Right ventricle myocardium superior (tissue), 1 donor: ENCODE measurements at regions not wholly inside any gene's neighbourhood (a gene's known extent, or its start where the extent isn't known, plus 50 kb on each side); places are given as distances from the start of the nearest gene placed in this dataset.
"Not testable (repeated sequence)": the region's sequence is repeated elsewhere in the genome, so short reads cannot be mapped to it uniquely, and the experiment has no call there.

Source experiments
- ATAC-seq: fragments of 200-7000 bp; cut with Tn5 transposase; one replicate; pipeline ENCODE4 v1.9.1; 2020; ENCODE audit warnings: mild to moderate bottlenecking; ENCODE audit not compliant: poor library complexity
- DNase-seq: peaks from one replicate; pipeline ENCODE4 v3.0.0-alpha.2; 2020
- intact Hi-C: fragments of 100-400 bp; cut with DNase I; formaldehyde crosslinking; loops from one replicate; pipeline ENCODE4 v1.11.2; 2022
- donor health status: DM: no; HTN: yes; CAD: no; lungs with severe emphysema.

DNA sequence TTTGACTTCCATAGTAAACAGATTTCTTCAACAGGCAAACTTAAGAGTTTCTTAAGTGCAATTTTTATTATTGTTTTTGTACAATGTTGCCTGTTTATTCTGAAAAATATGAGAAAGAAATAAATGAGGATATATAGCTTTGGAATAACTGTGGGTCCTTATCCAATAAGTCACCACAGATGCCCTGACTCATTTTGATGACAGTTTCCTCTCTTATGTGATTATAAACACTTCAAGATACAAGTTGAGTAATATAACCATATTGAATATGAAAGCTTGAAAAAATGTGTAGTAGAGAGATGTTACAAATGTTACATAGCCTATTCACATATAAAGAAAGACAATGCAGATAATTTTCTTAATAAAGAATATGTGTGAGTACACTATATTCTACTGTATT, 931.6 kb downstream of the RAPGEF2 start:
- ATAC-seq = no peak
- intact Hi-C loops = no loop called here
- DNase-seq = no peak

DNA sequence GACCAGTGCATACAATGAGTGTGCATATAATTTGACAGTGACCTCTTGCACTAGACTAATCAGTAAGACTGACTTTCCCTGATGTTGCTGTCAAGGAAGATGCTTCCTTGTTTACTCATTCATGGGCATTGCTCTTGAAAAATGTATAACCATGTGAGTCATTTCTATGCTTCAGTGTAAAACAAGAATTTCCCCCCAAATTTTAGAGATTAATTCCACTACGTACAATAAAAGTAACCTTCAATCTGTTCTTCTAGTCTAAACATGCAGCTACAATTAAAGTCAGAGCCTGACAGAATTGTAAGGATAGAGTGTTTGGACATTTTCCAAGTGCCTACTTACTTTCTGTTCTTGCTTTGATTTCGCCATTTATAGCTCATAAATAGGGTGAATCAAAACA, 935.7 kb downstream of the RAPGEF2 start:
- ATAC-seq = no peak
- intact Hi-C loops = no loop called here
- DNase-seq = no peak

DNA sequence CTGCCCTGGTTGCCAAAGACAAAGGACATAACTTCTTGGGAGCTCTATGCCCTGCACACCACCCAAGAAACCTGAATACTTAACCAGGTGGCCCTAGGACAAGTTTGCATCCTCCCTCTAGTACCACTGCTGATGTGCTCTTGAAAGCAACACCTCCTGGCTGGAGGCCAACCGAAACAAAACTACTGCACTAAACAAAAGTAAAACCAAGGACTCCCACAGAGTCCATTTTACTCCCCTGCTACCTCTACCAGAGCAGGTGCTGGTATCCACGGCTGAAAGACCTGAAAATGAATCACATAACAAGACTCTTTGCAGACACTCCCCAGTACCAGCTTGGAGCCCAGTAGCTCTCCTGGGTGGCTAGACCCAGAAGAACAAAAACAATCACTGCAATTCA, 941.8 kb downstream of the RAPGEF2 start:
- ATAC-seq (no peak), DNase-seq (no peak)
- intact Hi-C loops = no loop called here

DNA sequence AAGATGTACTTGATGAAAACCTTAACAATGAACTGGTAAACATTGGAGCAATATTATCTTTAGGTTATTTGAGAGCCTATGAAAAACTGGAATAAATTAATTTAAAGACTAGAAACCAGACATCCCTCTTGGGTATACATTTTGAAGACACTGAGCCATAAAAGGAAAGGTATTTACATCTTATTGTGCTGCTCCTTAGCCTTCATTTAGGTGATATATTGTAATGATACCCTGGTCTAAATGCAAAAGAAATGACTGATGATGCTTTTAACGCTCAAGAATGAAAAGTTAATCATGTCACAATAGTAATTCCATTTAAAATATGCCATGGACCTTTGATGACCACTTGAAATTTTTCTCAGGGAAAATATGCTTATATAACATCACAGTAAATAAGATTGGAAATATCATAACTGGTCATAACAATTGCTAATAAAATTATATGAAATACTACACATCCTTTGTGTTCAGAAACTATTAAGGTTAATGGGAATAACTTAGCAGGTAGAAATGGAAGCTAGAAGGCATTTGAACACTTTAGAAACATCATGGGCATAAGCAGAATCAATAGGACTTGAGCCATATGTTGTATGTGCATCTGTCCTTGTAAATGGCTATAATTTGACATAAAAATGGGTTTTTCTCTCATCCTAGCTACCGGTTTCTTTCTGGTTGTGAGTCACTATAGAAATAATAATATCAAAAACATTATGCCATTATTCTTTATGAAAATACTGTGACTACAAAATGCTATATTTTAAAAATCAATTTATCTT, 979.7 kb downstream of the RAPGEF2 start:
- intact Hi-C loops = no loop called here
- no peak for DNase-seq
- no peak for ATAC-seq

DNA sequence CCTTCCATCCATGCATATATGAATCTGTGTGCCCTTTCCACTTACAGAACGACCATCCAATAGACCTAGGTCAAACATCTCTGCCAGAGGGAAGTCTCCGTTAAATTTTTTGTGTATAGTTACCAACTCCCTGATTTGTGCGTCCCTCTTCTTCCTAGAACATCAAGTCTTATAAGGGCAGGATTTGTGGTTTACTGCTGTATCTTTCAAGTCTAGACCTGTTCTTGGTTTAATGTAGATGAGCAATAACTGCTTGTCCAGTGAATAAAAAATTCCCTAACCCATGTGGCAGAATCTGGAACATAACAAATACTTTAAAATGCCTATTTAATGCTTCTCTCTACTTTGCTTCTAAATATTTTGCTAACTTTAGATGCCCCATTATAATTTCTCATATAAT, 988.8 kb downstream of the RAPGEF2 start:
- ATAC-seq (no peak), DNase-seq (no peak)
- intact Hi-C loops = no loop called here

DNA sequence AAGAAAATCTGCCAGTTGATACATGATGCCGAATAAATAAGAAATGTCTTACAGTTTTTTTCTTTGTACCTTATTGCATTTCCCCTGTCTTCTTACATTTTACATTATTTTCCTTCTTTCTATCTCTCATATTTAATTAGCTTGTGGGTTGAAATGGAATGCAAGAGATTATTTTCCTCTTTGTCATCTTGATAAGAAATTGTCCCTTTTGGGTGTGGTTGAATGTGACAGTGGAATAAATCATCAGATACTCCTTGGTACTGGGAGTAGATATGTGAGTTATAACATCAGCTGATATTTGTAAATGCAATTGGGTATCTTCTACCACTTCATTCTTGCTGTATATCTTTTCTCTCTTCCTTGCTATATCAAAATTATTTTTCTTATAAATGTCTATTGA, 997.4 kb downstream of the RAPGEF2 start:
- no peak for DNase-seq
- no peak for ATAC-seq
- intact Hi-C loops = no loop called here

DNA sequence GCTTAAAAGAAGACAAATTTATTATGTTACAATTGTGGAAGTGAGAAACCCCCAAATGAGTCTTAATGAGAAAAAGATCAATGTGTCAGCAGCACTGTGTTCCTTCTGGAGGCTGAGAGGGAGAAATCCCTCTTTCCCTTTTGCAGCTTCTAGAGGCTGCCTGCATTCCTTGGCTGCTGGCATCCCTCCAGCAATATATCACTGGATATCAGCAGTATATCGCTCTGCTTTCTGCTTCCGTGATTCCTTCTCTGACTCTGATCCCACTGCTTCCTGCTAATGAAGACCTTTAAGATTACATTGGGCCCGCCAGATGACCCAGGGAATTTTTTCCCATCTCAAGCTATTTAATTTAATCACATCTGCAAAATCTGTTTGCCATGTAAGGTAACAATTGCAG, 1008.0 kb downstream of the RAPGEF2 start:
- intact Hi-C loops = no loop called here
- no peak for DNase-seq
- no peak for ATAC-seq

DNA sequence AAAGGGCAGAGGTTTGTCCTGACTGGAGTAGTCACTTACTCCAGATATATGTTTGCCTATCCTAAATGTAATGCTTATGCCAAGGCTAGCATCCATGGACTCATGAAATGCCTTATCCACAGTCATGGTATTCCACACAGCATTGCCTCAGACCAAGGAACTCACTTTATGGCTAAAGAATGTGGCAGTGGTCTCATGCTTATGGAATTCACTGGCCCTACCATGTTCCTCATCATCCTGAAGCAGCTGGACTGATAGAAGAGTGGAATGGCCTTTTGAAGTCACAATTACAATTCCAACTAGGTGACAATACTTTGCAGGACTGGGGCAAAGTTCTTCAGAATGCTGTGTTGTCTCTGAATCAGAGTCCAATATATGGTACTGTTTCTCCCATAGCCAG, 1014.8 kb downstream of the RAPGEF2 start:
- intact Hi-C loops = no loop called here
- DNase-seq (no peak), ATAC-seq (no peak)

DNA sequence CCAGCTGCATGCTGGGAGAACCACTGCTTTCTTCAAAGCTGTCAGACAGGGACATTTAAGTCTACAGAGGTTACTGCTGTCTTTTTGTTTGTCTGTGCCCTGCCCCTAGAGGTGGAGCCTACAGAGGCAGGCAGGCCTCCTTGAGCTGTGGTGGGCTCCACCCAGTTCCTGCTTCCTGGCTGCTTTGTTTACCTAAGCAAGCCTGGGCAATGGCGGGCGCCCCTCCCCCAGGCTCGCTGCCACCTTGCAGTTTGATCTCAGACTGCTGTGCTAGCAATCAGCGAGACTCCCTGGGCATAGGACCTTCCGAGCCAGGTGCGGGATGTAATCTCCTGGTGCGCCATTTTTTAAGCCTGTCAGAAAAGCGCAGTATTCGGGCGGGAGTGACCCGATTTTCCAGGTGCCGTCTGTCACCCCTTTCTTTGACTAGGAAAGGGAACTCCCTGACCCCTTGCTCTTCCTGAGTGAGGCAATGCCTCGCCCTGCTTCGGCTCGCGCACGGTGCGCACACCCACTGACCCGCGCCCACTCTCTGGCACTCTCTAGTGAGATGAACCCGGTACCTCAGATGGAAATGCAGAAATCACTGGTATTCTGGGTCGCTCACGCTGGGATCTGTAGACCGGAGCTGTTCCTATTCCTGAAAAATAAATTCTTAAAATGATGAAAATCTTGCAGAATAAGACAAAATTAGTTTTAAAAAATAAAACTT, 1022.9 kb downstream of the RAPGEF2 start:
- intact Hi-C loops, DNase-seq, ATAC-seq: not testable (repeated sequence)

DNA sequence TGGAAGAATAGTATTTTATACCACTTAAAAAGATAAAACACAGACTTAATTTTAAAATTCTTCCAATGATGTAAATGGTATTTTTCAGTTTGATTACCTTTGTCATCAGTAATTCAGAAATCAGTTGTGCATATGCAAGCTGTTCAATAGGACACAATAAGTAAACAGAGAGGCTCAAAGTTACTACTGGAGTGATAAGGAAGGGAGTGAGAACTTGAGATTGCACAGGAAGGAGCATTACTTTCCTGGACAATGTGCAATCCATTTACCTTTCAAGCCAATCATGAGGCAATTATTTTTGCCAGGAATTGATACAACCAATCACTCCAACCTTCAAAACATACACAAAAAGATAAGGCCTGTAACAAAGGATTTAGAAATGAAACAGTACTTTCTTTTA, 1024.3 kb downstream of the RAPGEF2 start:
- DNase-seq = no peak
- intact Hi-C loops = no loop called here
- ATAC-seq = no peak

DNA sequence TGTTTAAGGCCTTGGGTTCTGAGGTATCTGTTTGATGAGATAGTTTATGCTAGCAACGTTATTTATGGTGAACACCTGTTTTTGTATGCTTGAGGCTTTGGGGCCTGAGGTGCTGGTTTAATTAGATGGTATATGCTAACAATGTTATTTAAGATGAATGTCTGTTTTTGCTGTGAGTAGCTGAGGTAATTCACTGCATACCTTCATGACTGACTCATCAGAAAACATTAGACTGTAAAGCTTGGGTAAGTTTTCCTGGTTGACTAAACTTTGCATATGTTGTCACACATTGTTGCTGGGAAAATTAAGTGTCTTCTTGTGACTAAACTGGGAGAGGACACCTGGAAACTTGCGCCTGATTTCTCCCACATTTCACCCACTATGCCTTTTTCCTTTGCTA, 1026.6 kb downstream of the RAPGEF2 start:
- no peak for DNase-seq
- intact Hi-C loops = no loop called here
- no peak for ATAC-seq

DNA sequence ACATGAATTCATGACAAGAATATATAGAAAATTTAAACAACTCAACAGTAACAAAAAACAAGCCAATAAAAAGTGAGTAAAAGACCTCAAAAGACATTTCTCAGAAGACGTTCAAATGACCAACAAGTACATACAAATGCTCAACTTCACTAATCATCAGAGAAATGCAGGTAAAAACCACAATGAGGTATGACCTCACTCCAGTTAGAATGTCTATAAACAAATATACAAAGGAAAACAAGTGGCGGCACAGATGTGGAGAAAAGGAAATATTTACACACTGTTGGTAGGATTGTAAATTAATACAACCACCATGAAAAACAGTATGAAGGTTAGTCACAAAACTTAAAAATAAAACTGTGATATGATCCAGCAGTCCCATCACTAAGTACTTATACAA, 1033.1 kb downstream of the RAPGEF2 start:
- DNase-seq = no peak
- no peak for ATAC-seq
- intact Hi-C loops = no loop called here

DNA sequence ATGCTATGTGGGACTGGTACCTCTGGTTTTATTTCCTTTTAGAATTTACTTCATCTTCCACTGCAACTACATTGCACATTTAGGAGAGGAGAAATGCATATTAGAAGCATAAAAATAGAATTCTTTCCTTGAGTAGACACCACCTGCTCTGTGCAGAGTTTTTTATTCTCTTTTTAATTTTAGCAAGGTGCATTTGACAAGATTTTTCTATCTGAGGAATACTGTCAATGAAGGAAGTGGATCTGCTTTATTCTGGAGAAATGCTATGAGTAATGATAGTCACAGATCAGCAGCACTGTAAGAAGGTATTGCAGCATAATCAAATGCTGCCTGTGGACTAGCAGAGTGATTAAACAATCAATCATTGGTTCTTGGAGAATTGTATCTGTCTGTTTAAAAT, 1038.3 kb downstream of the RAPGEF2 start:
- ATAC-seq = no peak
- DNase-seq = no peak
- intact Hi-C loops = no loop called here

DNA sequence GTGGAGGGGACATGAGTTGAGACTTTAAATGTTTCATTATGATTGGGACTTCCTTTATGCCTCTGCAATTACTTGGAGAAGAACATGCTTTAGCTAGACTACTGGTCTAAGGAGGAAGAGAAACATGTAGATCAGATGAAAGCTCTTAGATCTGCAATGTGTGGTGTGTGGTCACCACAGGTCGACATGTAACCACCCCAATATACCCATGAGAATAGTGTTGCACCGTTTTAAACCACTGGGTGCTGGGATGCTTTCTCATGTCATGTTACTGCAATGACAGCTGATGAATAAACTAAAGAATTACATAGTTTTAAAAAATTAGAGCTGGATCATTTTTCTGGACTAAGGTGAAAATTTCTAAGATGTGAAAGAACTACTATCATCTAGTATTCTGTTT, 1039.7 kb downstream of the RAPGEF2 start:
- DNase-seq (no peak), ATAC-seq (no peak)
- intact Hi-C loops = no loop called here

DNA sequence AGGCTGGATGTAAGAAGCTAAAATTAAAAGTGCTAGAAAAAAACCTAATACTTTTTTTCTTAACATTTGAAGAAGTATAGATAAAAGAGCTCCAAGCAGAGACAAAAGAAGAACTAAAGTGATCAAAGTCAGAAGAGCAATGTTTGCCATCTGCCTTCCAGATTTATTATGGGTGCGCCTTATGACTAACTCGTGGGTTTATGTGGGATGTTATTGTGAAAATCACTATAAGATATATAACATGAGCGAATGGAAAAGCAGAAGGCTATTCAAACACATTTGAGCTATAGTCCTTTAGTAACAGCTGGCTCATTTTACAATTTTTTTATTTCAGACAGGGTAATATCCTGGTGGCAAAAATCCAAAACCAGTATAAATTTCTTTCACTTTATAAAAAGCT, 1040.7 kb downstream of the RAPGEF2 start:
- DNase-seq = no peak
- ATAC-seq = no peak
- intact Hi-C loops = no loop called here

DNA sequence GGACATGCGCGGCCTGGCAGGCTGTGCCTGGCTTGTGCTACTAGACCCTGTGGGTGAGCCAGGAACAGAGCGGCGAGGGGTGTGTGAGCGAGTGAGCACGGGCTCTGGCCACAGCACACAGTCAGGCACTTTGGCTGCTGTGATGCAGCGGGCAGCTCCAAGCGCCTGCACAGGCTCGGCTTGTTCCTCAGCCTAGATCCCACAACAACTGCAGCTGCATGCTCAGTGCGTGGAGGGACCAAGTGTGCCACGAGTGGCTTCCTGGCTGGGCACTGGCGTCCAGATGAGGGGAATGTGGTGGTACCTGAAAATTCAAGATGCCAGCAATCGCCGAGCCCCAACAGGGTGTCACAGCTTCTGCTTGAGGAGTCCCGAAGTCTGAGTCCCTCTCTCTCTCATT, 1056.6 kb downstream of the RAPGEF2 start:
- intact Hi-C loops = no loop called here
- ATAC-seq (no peak), DNase-seq (peak; percentile 31)

DNA sequence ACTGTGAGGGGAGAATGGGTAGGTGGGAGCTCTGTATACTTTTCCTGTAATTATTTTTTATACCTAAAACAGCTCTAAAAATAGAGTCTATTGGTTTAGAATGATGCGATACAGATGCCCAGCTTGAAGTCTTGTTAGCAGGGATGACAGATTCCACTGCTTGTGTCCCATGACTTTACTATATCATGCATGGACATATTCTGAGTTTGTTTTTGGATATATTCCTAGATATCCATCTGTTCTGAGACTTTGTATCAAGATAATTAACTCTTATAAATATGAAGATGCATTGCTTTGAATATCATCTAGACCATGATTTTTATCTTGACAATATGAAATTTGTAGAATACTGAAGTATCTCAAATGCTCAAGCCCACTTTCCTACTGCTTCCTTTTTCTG, 1058.1 kb downstream of the RAPGEF2 start:
- ATAC-seq = no peak
- intact Hi-C loops = no loop called here

DNA sequence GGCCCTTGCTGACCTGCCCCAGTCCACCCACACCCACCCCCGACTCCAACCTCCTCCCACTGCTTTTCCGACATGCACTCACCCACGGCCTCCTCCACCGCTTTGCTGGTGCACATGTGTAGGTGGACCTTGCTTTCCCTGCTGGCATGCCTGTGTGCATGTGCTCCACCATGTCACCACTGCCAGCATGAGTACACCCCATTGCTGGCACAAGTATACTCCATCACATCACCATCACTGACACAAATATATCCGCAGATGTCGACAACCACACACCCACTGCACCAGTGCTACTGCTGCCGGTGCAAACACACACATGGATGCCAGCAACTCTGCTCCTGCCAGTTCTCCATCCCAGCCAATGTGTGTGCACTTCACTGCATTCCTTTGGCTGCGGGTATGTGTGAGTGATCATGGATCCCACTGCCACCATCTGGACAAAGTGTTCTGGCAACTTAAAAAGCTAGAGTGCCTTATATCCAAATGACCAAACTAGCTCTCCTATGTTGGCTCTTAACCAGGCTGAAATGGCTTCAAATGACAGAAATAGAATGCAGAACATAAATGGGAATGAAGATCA, 1072.3 kb downstream of the RAPGEF2 start:
- DNase-seq = no peak
- no peak for ATAC-seq

More for the DNA sequence above, 1058.1 kb downstream of the RAPGEF2 start:
- DNase-seq = no peak

DNA sequence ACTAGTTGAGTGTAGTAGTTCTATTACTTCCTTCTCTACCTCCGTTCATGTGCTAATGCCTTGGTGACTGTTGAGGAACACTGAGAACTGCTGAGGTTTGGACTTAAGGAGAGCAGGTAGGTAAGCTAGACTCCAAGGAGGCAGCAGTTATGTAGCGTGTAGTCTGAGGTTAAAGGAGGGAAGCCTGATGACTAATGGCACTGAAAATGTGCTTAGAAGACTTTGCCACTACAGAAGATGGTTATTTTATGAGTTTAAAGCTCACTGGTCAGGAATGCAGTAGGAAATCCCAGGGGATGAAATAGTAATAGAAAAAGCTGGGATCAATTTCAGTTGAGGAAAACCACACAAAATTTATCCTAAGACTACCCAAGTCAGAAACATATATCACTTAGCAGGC, 1077.3 kb downstream of the RAPGEF2 start:
- no peak for DNase-seq
- no peak for ATAC-seq
- intact Hi-C loops = no loop called here

More for the DNA sequence above, 1072.3 kb downstream of the RAPGEF2 start:
- intact Hi-C loops = no loop called here

DNA sequence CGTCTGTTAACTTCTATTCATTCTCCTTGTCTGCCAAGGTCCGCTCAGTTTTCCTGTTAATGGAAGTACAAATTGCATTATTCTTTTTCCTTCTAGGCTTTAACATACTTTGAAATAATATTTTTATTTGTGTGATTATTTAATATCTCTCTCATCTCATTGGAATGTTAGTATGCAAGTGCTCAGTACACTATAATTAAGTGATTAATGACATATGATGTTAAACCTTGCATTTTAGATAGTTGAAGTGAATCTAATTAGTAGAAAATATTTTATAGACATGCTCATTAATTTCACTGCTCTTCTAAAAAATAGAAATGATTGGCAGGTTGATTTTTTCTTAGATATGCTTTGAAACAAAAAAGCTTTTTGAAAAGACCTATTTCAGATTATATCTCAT, 1079.8 kb downstream of the RAPGEF2 start:
- intact Hi-C loops = no loop called here
- ATAC-seq = no peak

More for the DNA sequence above, 1079.8 kb downstream of the RAPGEF2 start:
- no peak for DNase-seq
